HG02759 (cell line): ENCODE measurements at regions not wholly inside any gene's neighbourhood (a gene's known extent, or its start where the extent isn't known, plus 50 kb on each side); places are given as distances from the start of the nearest gene placed in this dataset.
"Not testable (repeated sequence)": the region's sequence is repeated elsewhere in the genome, so short reads cannot be mapped to it uniquely, and the experiment has no call there.

ENCODE experiments used
- ATAC-seq: cut with Tn5 transposase; IDR thresholded peaks from one replicate; pipeline ENCODE4 v1.9.1; 2021; ENCODE audit warnings: mild to moderate bottlenecking, moderate library complexity; ENCODE audit not compliant: unreplicated experiment

DNA sequence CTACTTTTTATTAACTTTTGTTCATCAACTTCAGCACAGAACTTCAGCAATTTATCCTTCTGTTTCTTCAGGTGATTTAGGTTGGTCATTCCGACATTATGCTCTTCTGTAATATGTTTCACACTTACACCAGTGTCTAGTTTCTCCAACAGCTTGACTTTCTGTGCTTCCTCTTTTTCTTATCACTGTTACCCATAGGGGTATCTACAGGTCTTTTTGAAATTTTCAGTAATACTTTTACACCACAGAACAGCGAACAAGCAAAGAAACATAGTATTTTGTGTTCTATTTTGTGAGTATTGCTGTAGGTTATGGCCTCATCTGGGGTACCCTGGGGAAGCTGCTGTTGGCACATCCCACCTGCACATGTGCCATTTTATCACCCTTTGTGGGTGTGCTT, 260.7 kb downstream of the NSUN3 start:
- no peak for ATAC-seq

DNA sequence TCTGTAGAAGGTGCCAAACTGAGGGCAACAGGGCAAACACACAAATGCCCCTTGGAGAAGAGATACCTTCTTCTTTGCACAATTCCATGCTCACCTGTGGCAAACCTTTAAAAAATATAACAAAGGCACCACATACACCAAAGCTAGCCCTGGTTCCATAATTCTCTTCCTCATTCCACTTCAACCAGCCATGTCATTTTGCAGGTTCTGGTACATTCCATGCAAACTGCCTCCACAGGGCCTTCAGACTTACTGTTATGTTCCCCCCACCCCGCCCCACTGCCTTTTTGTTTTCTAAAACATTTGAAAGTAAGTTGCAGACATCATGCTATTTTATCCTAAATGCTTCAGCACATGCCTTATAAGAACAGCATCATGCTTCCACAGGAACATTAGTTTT, 269.0 kb downstream of the NSUN3 start:
- ATAC-seq = no peak

DNA sequence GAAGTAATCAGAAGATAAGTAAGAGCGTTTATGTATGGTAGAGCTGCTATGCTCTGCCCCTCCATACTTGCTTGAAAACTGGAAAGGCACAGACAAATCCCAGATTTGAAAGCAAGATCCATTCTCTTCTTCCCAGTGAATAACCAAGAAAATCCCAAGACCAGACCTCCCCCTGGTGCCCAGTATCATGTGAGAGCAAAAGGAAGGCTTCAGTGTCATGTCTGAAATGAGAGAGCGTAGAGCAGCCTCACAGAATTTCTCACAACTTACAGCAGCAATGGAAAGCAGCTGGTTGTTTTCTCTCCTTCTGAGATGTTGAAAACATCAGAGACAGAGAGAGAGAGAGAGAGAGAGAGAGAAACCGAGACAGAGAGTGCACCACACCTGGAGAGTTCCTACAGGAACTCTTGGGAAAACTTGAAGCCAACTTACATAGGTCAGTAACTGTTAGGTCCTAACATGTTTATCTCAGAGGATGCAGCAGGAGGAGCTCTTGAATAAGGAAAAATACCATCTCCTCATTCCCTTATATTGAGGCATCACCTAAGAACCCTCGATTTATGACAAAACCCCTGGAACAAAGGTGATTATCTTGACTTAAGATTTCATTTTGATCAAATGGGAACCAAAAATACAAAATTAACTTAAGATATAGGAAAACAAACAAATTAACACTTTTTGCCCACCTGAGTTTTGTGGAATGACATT, 273.3 kb downstream of the NSUN3 start:
- no peak for ATAC-seq

DNA sequence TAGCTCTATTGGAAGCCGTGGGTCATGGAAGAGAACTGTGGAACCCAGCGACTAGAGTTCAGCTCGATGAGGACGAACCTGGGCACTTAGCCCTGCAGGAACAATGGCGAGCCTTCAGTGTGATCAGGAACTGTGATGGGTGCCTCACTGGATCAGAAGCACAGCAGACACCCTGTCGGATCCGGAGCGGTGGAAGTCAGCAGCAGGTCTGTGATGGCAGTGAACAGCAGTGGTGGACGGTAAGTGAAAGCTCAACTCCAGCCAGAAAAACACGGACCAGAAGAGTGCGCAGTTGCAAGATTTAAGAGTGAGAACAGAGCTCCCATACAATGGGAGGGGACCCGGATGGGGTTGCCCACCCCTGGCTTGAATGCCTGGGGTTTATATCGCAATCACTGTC, 282.2 kb downstream of the NSUN3 start:
- ATAC-seq = no peak

DNA sequence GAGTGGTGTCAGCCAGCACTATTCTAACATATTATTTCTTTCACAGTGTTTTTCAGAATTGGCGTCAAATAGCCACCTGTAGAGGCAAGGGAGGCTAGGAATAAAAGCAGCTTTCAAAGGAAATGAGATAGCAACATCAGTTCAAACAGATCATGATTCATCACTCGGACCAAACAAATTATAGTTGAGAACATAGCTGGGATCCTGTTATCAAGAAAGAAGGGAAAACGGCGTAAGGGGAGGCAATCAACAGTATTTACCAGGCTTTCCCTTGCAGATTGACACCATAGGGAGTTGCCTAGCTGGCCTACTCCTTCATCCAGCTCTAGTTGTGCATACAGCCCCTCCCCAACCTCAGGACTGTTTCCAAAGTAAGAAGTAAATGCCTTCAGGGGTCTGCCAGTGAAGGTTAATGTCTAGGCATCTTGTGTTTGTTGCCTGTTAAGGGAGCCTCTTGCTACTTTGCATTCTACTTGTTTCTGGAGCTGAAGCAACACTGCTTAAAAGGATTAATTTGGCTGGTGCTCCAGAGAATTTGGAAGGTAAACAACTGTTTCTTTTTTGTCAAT, 286.5 kb downstream of the NSUN3 start:
- ATAC-seq = no peak

DNA sequence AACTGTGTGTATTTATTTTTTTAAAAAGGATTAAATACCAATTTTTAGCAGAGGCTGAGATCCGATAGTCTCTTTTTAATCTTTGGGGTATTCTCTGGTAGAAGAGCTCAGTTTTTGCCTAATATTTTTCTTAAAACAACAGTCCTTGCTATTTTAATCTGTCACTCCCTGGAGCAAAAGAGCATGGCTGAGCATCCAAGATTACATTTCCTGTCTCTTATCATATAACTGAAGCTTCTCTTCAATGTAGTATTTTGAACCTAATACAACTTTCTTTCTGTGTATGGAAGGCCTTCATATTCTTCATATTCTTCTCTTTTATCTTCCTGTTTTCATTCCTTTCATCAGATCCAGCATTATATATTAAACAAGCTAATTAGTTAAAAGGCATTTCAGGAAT, 293.7 kb downstream of the NSUN3 start:
- ATAC-seq = no peak

DNA sequence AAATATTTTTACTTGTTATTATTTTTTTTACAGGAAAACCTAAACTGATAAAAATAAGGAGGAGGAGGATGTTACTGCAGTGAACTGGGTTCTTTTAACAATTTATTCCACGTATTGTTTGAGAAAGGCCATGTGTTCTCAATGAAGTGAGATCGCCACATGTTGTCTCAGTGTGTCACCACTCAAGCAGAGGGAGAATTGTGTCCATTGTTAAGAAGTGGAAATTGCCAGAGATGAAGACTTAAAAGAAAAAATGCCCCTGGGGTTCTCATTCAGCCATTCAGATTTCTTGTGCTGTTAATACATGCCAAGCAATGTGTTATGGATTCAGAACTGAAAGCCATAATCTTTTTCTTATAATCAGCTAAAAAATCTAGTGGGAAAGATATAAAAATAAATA, 297.1 kb downstream of the NSUN3 start:
- no peak for ATAC-seq

DNA sequence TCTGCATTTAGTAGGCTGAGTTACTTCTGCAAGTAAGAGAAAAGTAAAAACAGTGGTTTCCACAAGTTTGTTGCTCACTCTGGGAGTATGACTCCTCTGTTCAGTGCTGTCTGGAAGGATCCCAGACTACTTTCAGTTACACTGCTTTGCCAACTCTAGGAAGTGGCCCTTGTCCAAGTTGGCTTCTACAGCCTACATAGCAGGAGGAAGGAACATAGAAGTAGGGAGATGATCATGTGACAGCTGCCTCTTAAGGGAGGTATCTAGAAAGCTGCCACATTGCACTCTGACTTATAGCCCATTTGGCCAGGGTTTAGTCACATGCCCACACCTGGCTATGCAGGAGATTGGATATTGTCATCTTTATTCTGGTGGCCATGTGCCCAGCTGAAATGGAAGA, 298.1 kb downstream of the NSUN3 start:
- ATAC-seq = no peak

DNA sequence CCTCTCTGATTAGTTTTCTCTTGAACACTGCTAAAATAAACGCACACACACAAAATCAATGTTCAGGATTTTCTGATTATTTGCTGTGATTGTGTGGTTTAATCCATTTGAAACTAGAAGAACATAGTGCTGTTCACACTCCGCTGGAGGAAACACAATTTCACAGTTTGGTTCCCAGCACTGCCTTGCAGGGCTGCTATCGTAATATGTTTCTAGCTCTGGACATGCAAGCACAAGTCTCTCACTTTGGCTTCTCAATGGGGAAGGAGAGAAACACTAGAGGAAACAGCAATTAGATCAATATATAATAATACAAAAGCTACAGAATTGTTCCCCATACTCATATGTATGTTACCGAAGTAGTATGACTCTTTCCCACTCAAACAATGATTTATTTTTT, 299.5 kb downstream of the NSUN3 start:
- no peak for ATAC-seq

DNA sequence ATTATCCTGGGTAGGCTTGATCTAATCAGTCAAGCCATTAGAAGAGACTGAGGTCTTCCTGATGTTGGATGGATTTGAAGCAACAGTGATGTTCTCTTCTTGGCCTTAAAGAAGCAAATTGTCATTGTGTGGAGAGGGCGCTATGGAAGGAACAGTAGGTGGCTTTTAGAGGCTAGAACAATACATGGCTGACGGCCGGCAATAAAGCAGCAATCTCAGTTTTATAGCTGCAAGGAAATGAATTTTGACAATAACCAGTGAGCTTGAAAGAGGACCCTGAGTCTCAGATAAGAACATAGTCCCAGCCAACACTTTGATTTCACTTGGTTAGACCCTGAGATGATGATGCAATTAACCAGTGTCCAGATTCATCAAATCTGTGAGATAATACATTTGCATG, 302.1 kb downstream of the NSUN3 start:
- no peak for ATAC-seq

DNA sequence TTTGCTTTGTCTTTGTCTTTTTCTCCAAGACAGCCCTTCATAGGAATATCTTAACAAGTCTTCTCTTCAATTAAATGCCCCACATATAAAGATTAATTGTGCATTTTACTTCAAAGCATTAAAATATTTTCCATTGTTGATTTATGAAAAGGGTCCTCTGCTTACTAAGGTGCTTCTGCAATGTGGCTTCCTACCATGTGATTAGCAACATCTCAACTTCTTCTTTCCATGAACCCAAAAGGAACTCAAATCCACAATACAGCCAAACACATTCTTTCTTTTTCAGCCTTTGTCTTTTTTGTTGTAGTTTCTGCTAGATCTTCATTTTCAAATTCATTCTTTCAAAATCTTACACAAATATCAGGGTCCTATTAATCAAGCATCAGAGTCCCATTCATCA, 309.2 kb downstream of the NSUN3 start:
- ATAC-seq = no peak

DNA sequence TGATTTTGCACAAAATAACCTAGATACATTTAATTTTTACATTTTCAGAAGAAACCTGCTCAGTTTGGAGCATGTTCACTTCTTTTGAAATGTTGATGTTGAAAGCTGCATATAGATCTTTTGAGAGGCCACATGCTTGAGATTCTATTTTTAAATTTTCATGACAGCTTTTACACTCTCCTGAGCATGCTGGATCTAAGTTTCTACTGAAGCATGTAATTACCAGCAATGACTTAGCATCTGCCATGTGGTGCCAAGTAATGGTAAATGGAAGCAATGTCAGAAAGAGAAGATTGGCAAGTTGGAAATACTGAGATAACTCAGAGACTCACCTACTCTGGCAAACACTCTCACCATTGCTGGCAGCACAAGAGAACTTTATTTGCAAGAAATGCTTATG, 310.6 kb downstream of the NSUN3 start:
- no peak for ATAC-seq

DNA sequence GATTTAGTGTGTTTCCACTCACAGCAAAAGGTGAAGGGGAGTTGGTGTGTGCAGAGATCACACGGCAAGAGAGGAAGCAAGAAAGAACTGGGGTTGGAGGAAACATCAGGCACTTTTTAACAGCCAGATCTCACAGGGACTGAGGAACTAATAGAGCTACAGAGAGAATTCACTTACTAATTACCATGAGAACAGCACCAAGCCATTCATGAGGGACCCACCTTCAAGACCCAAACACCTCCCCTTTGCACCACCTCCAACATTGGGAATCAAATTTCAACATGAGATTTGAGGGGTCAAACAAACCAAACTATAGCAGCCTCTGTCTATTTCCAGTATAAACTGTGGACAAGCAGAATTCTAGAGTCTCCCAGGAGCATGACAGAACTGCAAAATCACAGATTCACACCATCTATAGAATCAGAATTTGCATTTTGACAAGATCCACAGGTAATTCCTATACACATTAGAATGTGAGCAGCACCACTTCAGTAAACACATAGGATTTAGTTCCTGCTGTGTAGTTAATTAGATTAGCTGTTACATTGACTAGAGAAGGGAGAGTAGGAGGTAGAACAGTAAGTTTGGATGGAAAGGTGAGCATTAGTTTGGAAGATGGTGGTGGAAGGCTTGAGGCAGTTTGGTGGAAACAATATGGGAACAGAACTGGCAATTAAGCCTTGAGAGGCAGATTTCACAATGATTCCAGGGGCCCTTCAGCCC, 311.7 kb downstream of the NSUN3 start:
- ATAC-seq = no peak

DNA sequence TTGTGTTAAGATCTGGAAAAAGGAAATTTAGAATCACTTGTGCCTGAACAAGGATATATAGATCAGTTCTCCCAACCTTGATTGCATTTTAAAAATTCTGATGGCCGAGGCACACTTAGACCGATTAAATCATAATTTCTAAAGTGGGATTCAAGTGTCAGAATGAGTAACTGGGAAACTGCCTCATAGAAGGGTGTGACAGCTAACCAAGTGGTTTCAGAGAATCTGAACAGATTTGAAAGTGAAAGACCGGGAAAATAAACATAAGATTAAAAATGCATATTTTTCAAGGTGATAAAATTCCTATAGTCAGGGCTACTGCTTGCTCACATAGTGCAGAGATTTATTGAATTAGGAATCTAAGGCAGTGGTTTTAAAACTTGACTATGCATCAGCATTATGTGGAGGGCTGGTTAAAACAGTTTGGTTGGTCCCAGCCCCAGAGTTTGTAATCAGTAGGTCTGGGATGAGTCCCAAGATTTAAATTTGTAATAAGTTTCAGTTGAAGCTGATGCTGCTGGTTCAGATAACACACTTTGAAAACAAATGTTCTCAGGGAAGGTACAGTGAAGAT, 314.3 kb downstream of the NSUN3 start:
- ATAC-seq = not testable (repeated sequence)

DNA sequence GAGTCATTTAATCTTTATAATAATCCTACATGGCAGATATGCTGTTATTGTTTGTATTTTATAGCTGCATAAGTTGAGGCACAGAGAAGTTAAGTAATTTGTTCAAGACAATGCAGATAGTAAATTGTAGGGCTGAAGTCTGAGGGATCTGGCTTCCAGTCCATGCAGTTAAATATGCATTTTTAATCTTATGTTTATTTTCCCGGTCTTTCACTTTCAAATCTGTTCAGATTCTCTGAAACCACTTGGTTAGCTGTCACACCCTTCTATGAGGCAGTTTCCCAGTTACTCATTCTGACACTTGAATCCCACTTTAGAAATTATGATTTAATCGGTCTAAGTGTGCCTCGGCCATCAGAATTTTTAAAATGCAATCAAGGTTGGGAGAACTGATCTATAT, 315.0 kb downstream of the NSUN3 start:
- ATAC-seq = not testable (repeated sequence)

DNA sequence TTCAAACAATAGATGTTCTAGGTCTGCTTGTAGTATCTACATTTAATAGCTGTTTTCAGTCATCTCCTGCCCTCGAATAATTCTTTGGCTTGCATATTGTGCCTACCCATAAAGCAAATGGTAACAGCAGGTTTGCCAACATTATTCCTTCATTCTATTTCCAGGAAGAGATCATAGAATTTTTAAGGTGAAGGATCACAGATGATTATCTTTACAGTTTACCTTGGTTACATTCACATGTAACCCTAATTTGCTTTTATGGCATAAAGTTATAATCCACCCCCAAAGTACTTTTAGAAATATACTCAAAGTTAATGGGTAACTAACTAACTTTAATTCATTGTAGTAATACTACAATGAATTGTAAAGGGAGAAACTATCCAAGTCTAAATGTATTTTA, 315.5 kb downstream of the NSUN3 start:
- ATAC-seq = no peak

DNA sequence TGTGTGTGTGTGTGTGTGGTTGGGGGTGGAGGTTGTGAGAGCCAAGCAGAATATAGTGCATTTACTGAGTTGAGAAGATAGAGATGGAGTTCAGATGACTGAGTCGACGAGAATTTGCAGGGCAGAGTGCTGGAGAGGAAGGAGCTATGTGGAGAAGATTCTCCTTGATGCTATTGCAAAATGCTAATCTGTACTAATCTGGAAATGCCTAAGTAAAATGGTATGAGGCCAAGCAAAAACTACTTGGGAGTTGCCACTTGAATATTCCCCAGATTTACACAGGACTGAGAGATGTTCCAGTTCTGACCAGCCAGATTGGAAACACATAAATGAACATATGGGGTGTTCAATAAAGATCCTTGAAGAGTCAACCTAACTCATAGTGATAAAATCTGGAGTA, 316.4 kb downstream of the NSUN3 start:
- ATAC-seq = no peak

DNA sequence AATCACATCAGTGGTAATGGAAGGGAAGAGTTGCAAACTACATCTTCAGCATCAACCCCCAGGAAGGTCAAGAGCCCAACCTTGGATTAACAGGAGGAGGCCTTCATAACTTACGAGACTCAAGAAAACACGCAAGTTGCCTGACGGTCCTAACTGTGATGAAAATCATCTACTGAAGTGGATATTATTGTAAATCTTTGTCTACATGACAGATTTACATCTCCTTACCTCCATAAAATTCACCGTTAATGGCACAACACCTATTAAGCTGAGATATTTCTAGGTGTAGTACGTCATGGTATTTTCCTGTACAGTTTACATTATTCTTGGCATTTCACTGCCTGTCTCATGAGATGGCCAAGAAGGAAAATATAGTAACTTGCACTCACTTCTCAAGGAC, 332.0 kb downstream of the NSUN3 start:
- ATAC-seq = no peak

DNA sequence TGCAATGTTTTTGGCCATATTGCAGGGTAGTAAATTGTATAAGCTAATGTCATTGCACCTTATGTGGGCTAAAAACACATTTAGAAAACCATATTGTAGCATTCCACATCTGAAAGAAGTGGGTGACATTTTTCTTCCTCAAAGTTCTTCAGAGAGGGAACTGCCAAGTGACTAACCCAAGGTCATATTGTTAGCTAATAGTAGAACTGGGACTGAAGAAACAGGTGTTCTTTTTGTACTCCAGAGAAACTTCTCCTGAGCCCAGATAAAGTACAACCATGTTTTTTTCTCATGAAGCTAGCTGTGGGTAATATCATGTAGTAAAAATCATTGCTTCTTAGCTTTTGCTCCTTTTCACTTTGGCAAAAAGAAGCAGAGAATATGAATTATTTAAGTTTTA, 333.0 kb downstream of the NSUN3 start:
- ATAC-seq = no peak

DNA sequence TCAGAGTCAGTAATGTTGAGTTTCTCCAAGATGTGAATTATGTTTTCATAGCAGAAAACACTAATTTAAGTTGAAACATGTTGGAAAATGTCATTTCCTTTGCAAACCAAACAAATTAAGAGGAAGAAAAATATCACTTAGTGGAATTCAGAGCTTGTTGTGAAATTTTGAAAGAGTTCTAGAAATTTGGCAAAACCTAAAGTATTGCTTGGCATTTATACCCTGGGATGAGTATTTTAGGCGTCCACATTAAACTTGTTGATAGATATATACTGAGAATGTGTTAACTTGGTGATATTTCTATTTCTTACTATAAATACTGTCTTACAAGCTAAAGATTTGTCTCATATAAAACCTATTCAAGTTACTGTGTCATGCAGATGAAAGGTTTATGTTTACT, 335.2 kb downstream of the NSUN3 start:
- no peak for ATAC-seq

DNA sequence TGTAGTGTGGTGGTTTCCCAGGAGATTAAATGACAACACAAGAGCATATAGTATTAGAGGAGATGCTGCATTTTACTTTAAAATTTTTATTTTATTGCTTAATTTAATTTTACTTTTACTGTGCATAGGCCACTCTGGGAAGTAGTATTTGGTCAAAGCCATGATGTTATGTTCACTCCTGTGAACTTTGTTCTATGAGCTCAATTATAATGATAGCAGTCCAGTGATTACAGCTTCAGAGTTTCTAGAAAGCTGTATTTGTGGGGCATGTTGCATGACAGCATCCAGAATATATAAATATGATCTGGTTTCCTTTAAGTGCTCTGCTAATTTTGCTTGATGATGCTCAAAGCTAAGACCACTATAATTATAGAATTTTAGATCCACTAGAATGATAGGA, 338.6 kb downstream of the NSUN3 start:
- no peak for ATAC-seq

DNA sequence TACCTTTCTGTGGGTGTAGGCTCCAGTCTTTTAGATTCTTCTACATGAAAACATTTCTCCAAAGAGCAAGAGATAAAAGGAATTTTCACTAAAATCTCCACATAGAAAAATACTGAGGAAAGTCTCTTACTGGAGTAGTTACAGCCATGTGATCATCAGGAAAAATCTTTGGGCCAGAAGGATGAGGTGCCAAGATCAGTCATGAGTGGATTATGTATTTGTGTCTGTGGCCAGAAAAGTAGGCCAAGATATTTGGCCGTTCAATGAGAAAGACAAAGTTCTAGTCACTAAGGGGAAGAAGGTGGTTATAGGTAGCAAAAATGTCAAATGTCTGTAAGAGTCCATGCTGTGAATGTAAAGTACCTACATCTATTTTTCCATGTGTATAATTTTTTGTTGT, 339.3 kb downstream of the NSUN3 start:
- ATAC-seq = no peak
